NT2/D1 (cell line): ENCODE measurements at regions not wholly inside any gene's neighbourhood (a gene's known extent, or its start where the extent isn't known, plus 50 kb on each side); places are given as distances from the start of the nearest gene placed in this dataset.

Source experiments
- DNase-seq: peaks from one replicate; pipeline ENCODE4 v3.0.0-alpha.2; 2011; ENCODE audit warnings: low read depth, low spot score
- H3K27me3 ChIP-seq: 2 replicates; pipeline ENCODE4 v1.6.0; 2011; ENCODE audit warnings: mild to moderate bottlenecking; ENCODE audit not compliant: insufficient read length, insufficient read depth
- H3K36me3 ChIP-seq: 2 replicates; pipeline ENCODE4 v1.6.1; 2011; ENCODE audit warnings: mild to moderate bottlenecking, low read length, mixed read lengths; ENCODE audit not compliant: insufficient read depth, insufficient read length
- H3K4me1 ChIP-seq: 2 replicates; pipeline ENCODE4 v1.5.1; 2011; ENCODE audit not compliant: insufficient read depth, insufficient read length
- H3K4me3 ChIP-seq: 2 replicates; pipeline ENCODE4 v1.5.1; 2011; ENCODE audit warnings: low read depth; ENCODE audit not compliant: insufficient read length
- H3K9ac ChIP-seq: 2 replicates; pipeline ENCODE4 v1.6.0; 2011; ENCODE audit warnings: low read depth; ENCODE audit not compliant: insufficient read length
- H3K9me3 ChIP-seq: 2 replicates; pipeline ENCODE4 v1.5.1; 2011; ENCODE audit warnings: mild to moderate bottlenecking, low read length; ENCODE audit not compliant: insufficient read depth
- SUZ12 ChIP-seq: IDR thresholded peaks from 2 replicates; pipeline ENCODE4 v1.6.1; 2011; ENCODE audit not compliant: insufficient read length, insufficient read depth; ENCODE audit errors: extremely low read depth
- YY1 ChIP-seq: IDR thresholded peaks from 2 replicates; pipeline ENCODE4 v1.6.1; 2011; ENCODE audit not compliant: insufficient read length, insufficient read depth
- ZNF274 ChIP-seq: IDR thresholded peaks from 2 replicates; pipeline ENCODE4 v1.6.1; 2011; ENCODE audit warnings: mild to moderate bottlenecking, low read depth, low read length

- peaks cover 30% of the 10 kb centered on the region for H3K4me1 ChIP-seq
- no peak for DNase-seq
- no peak overlapping the region for H3K4me3 ChIP-seq
- no peak overlapping the region for H3K9ac ChIP-seq
- no peaks in the 10 kb centered on the region for H3K9me3 ChIP-seq
- H3K27me3 ChIP-seq, result no peaks in the 10 kb centered on the region
- TF ChIP-seq ZNF274, result no peak
- H3K36me3 ChIP-seq, result peaks cover 7% of the 10 kb centered on the region
These were observed 185.4 kb downstream of the SEC14L1 start for GRCh38 chr17:77326076-77326591.

DNA sequence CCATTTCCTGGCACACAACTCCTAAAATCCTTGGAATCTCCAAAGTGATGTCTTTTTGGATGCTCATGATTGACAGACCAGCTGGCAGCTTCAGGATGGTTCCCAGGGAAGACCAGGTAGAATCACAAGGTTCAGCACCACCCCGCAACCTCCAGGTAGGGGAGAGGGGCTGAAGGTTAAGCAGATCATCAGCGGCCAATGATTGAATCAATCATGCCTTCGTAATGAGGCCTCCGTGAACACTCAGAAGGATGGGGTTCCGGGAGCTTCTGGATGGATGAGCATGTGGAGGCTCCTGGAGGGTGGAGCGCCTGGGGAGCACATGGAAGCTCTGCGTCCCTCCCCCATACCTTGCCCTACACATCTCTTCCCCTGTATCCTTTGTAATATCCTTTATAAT lies 185.9 kb downstream of the SEC14L1 start:
- H3K4me1 ChIP-seq, result peaks cover 28% of the 10 kb centered on the region
- DNase-seq, result no peak

DNA sequence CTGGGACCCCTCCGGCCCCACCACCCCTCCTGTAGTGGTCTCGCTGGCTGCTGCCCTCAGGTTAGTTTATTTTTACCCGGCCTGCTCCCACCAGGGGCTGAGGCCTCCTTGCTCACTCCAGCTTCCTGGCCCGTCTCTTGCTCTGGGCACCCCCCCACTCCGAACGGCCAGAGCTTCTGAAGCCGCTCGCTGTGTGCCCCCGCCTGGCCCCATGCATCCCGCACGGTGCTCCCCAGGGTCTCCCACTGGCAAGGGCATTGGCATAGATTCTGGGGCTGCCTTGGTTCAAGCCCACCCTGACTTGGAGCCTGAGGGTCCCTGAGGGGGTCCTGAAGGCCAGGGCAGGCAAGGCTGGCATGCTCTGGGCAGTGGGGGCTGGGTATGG lies 186.4 kb downstream of the SEC14L1 start:
- no peak overlapping the region for H3K4me3 ChIP-seq
- no peak for DNase-seq
- TF ChIP-seq YY1, result no peak
- TF ChIP-seq ZNF274, result no peak
- no peak for TF ChIP-seq SUZ12
- peaks cover 24% of the 10 kb centered on the region for H3K4me1 ChIP-seq
- no peak overlapping the region for H3K9ac ChIP-seq
- H3K36me3 ChIP-seq, result peaks cover 7% of the 10 kb centered on the region
- H3K27me3 ChIP-seq, result no peaks in the 10 kb centered on the region
- no peaks in the 10 kb centered on the region for H3K9me3 ChIP-seq

More for the DNA sequence above, 185.9 kb downstream of the SEC14L1 start:
- no peaks in the 10 kb centered on the region for H3K27me3 ChIP-seq
- peaks cover 7% of the 10 kb centered on the region for H3K36me3 ChIP-seq
- H3K9ac ChIP-seq, result no peak overlapping the region
- TF ChIP-seq SUZ12, result no peak
- no peak for TF ChIP-seq ZNF274
- no peak overlapping the region for H3K4me3 ChIP-seq
- H3K9me3 ChIP-seq, result no peaks in the 10 kb centered on the region

DNA sequence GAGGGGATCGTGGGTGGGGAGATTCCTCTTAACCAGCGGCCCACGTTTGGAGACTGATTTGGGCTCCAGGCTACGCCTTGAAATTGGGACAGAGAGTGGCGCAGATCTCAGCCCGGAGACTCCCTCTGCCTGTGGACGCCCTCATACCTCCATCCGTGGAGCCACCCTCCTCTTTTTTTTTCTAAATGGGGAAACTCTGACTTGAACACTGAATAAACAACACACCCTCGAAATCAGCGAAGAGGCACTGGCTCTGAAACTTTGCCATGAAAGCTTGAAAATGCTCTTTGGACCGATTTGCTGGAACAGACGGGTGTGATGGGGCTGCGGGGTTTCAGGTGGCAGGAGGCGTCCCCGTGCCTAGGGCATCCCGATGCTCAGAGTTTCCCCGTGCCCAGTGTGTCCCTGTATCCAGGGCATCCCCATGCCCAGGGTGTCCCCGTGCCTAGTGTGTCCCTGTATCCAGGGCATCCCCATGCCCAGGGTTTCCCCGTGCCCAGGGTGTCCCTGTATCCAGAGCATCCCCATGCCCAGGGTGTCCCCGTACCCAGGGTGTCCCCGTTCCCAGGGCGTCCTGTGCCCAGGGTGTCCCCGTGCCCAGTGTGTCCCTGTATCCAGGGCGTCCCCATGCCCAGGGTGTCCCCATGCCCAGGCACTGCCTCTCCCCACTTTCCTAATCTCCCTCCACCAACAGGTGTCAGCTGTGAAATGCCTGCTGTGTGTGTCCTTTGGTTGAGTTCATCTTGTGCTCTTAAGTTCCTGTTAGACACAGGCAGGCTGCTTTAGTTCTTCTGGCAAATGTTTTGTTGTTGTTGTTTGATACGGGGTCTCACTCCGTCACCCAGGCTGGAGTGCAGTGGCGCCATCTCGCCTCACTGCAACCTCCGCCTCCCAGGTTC lies 187.0 kb downstream of the SEC14L1 start:
- TF ChIP-seq YY1 (no peak), ZNF274 (no peak), SUZ12 (no peak)

GRCh38 chr17:77328823-77329740 lies 188.3 kb downstream of the SEC14L1 start:
- H3K4me1 ChIP-seq, result peaks cover 6% of the 10 kb centered on the region

More for the DNA sequence above, 187.0 kb downstream of the SEC14L1 start:
- Histone ChIP-seq H3K9ac (no peak overlapping the region), H3K27me3 (no peaks in the 10 kb centered on the region), H3K4me1 (peaks cover 18% of the 10 kb centered on the region), H3K9me3 (no peaks in the 10 kb centered on the region), H3K36me3 (peaks cover 7% of the 10 kb centered on the region), H3K4me3 (no peak overlapping the region)
- DNase-seq, result no peak

GRCh38 chr17:77329741-77330531 lies 189.2 kb downstream of the SEC14L1 start:
- no peak overlapping the region for H3K9ac ChIP-seq
- TF ChIP-seq SUZ12, result no peak
- TF ChIP-seq YY1, result no peak
- no peak for TF ChIP-seq ZNF274
- no peak for DNase-seq
- H3K4me1 ChIP-seq, result peaks cover 6% of the 10 kb centered on the region
- H3K36me3 ChIP-seq, result peaks cover 7% of the 10 kb centered on the region
- no peak overlapping the region for H3K4me3 ChIP-seq
- no peaks in the 10 kb centered on the region for H3K27me3 ChIP-seq
- H3K9me3 ChIP-seq, result no peaks in the 10 kb centered on the region

More at GRCh38 chr17:77328823-77329740, 188.3 kb downstream of the SEC14L1 start:
- DNase-seq, result no peak
- TF ChIP-seq YY1, result no peak
- Histone ChIP-seq H3K9ac (no peak overlapping the region), H3K27me3 (no peaks in the 10 kb centered on the region), H3K36me3 (peaks cover 7% of the 10 kb centered on the region), H3K9me3 (no peaks in the 10 kb centered on the region), H3K4me3 (no peak overlapping the region)
